Mucosa of stomach (tissue), 1 donor: ENCODE measurements at regions not wholly inside any gene's neighbourhood (a gene's known extent, or its start where the extent isn't known, plus 50 kb on each side); places are given as distances from the start of the nearest gene placed in this dataset.
A peak's percentile ranks its signal among the peaks of the same experiment; 100 is the strongest.
"Not testable (repeated sequence)": the region's sequence is repeated elsewhere in the genome, so short reads cannot be mapped to it uniquely, and the experiment has no call there.

ENCODE experiments used
- H3K27me3 ChIP-seq: one replicate; pipeline ENCODE4 v1.7.0; 2013; ENCODE audit warnings: mild to moderate bottlenecking, low read length; ENCODE audit not compliant: control insufficient read depth, insufficient read depth
- H3K36me3 ChIP-seq: one replicate; pipeline ENCODE4 v1.7.0; 2013; ENCODE audit warnings: low read length; ENCODE audit not compliant: control insufficient read depth, insufficient read depth
- H3K4me1 ChIP-seq: one replicate; pipeline ENCODE4 v1.7.0; 2013; ENCODE audit warnings: mild to moderate bottlenecking, low read length; ENCODE audit not compliant: control insufficient read depth, insufficient read depth
- H3K4me3 ChIP-seq: one replicate; pipeline ENCODE4 v1.7.0; 2013; ENCODE audit warnings: low read length
- H3K9ac ChIP-seq: one replicate; pipeline ENCODE4 v1.7.0; 2013; ENCODE audit warnings: mild to moderate bottlenecking, low read length, moderate library complexity
- H3K9me3 ChIP-seq: one replicate; pipeline ENCODE4 v1.7.0; 2013; ENCODE audit warnings: mild to moderate bottlenecking, low read length, moderate library complexity; ENCODE audit not compliant: control insufficient read depth
- donor health status: Pancreatic carcinoma.

DNA sequence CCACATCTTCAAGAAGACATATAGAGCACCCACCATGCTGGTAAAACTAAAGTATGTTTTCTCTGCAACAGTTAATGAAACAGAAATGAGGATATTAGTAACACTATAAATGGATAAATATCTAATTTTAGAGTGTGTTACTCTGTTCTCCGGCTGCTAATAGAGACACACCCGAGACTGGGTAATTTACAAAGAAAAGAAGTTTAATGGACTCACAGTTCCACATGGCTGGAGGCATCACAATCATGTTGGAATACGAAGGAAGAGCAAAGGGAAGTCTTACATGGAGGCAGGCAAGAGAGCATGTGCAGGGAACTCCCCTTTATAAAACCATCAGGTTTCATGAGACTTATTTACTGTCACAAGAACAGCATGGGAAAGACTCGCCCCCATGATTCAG, 287.2 kb downstream of the SRGAP2C start:
- Histone ChIP-seq H3K4me3 (no peak overlapping the region), H3K9me3 (no peaks in the 10 kb centered on the region), H3K4me1 (no peaks in the 10 kb centered on the region), H3K9ac (no peak overlapping the region), H3K27me3 (no peaks in the 10 kb centered on the region), H3K36me3 (no peaks in the 10 kb centered on the region)

GRCh38 chr1:121483234-121483633, 298.5 kb downstream of the SRGAP2C start:
- Histone ChIP-seq H3K9me3 (no peaks in the 10 kb centered on the region), H3K4me3 (no peak overlapping the region), H3K4me1 (no peaks in the 10 kb centered on the region)

GRCh38 chr1:121483961-121484424, 299.2 kb downstream of the SRGAP2C start:
- H3K4me3 ChIP-seq: no peak overlapping the region
- H3K9me3 ChIP-seq: no peaks in the 10 kb centered on the region
- no peaks in the 10 kb centered on the region for H3K36me3 ChIP-seq
- no peak overlapping the region for H3K9ac ChIP-seq
- H3K27me3 ChIP-seq: no peaks in the 10 kb centered on the region
- no peaks in the 10 kb centered on the region for H3K4me1 ChIP-seq

More at GRCh38 chr1:121483234-121483633, 298.5 kb downstream of the SRGAP2C start:
- Histone ChIP-seq H3K27me3 (no peaks in the 10 kb centered on the region), H3K9ac (no peak overlapping the region), H3K36me3 (no peaks in the 10 kb centered on the region)

DNA sequence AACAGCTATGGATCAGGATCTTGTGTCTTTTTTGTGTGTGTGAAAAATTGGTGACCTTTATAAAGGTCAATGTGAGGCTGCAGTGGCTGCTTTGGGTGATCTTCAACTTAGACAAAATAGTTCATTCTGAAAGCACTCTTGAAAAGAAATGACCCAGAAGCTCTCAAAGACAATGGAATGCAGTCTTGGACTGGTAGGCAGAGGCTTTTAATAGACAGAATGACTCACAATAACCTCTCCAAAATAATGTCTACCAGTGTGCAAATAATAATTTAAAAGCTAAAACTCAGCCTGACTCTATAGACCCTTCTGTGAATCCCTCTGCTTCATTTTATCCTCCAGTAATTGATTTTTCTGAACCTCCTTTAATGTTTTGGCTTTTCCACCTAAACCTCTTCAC, 310.0 kb downstream of the SRGAP2C start:
- H3K9ac ChIP-seq, H3K27me3 ChIP-seq, H3K4me3 ChIP-seq, H3K9me3 ChIP-seq, H3K36me3 ChIP-seq, H3K4me1 ChIP-seq: not testable (repeated sequence)

- not testable (repeated sequence) for H3K4me1 ChIP-seq, H3K27me3 ChIP-seq, H3K4me3 ChIP-seq, H3K9ac ChIP-seq, H3K36me3 ChIP-seq, H3K9me3 ChIP-seq
Observed at GRCh38 chr1:121511455-121511854, 326.7 kb downstream of the SRGAP2C start.

GRCh38 chr1:121511876-121512275, 327.1 kb downstream of the SRGAP2C start:
- not testable (repeated sequence) for H3K9me3 ChIP-seq, H3K9ac ChIP-seq, H3K4me3 ChIP-seq, H3K36me3 ChIP-seq, H3K4me1 ChIP-seq, H3K27me3 ChIP-seq

GRCh38 chr1:121515235-121515634, 330.5 kb downstream of the SRGAP2C start:
- no peak overlapping the region for H3K9ac ChIP-seq
- no peaks in the 10 kb centered on the region for H3K27me3 ChIP-seq
- H3K36me3 ChIP-seq: no peaks in the 10 kb centered on the region
- no peaks in the 10 kb centered on the region for H3K9me3 ChIP-seq
- no peaks in the 10 kb centered on the region for H3K4me1 ChIP-seq
- H3K4me3 ChIP-seq: no peak overlapping the region

DNA sequence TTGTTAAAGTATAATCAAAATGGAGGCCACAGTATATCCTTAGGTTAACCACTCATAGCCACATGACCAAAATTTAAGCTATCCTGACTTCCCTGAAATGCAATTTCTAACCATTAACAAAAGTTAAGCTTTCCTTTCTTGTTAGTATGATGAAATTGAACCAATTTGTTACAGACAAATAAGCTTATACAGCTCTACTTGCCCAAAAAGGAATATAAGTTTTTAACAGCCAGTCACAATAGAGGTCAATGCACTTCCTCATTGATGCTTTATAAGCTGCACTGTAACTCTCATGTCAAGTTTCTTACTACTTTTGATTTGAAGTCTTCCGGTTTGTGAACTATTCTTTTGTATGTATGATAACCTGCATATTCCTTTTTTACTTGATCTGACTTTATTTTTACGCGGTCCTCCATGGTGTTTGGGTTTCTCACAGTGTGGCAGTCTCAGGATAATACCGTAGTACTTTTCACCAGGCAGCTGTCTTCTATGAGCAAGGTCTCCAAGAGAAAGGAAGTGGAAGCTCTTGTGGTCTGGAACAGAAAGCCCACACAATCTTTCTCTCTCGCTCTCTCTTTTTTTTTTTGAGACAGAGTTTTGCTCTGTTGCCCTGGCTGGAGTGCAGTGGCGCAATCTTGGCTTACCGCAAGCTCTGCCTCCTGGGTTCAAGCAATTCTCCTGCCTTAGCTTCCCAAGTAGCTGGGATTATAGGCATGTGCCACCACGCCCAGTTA, 331.6 kb downstream of the SRGAP2C start:
- no peak overlapping the region for H3K4me3 ChIP-seq
- no peaks in the 10 kb centered on the region for H3K4me1 ChIP-seq
- no peaks in the 10 kb centered on the region for H3K36me3 ChIP-seq
- H3K9ac ChIP-seq: no peak overlapping the region
- H3K27me3 ChIP-seq: no peaks in the 10 kb centered on the region
- no peaks in the 10 kb centered on the region for H3K9me3 ChIP-seq

- no peaks in the 10 kb centered on the region for H3K27me3 ChIP-seq
Observed at GRCh38 chr1:121517586-121518230, 332.9 kb downstream of the SRGAP2C start.

DNA sequence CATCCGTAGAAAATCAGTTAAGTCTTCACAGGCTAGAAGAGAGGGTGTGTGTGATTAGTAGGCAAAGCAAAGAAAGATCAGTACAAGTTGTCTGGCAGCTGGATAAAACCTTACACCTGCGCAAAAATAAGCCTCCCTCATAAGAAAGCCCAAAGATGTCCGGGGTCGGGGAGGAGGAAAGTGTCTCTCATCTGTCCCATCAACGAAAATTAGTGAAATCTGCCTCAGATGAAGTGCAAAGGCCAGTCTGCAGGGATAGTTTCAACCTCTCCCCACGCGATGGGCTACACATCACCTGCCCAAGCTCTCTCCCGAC, 333.9 kb downstream of the SRGAP2C start:
- no peaks in the 10 kb centered on the region for H3K9me3 ChIP-seq
- no peaks in the 10 kb centered on the region for H3K27me3 ChIP-seq
- no peak overlapping the region for H3K4me3 ChIP-seq
- no peaks in the 10 kb centered on the region for H3K36me3 ChIP-seq
- H3K9ac ChIP-seq: no peak overlapping the region
- H3K4me1 ChIP-seq: no peaks in the 10 kb centered on the region

More at GRCh38 chr1:121517586-121518230, 332.9 kb downstream of the SRGAP2C start:
- no peak overlapping the region for H3K4me3 ChIP-seq
- no peaks in the 10 kb centered on the region for H3K36me3 ChIP-seq
- no peaks in the 10 kb centered on the region for H3K4me1 ChIP-seq
- H3K9ac ChIP-seq: no peak overlapping the region
- no peaks in the 10 kb centered on the region for H3K9me3 ChIP-seq

DNA sequence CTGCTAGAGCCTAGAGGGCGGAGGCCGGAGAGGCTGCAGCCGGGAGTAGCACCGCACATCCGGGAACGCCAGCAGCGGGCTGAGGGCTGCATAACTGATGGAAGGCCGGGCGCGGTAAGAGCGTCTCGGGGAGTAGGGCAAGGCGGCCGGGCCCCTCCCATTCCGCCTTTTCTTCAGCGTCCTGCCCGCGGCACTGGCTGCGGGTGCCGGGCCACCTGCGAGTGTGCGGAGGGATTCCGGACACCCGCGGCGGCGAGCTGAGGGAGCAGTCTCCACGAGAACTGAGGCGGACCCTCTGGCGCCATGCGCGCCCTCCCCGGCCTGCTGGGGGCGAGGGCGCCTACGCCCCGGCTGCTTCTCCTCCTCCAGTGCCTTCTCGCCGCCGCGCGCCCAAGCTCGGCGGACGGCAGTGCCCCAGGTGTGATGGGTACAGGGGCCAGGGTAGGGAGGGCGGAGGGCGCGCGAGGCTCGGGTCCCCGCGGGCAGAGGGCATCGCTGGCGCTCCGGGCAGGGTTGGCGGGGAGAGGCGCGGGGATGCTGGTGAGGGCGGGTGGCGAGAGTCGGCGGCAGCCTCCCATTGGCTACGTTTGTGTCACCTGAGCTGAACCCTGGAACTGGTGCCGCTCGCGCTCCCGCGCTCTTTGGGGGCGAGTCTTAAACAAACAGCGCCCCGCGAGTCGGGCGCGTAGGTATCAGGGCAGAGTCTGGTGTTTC, 334.4 kb downstream of the SRGAP2C start:
- no peaks in the 10 kb centered on the region for H3K27me3 ChIP-seq
- H3K4me3 ChIP-seq: no peak overlapping the region
- no peaks in the 10 kb centered on the region for H3K9me3 ChIP-seq
- H3K9ac ChIP-seq: peak overlapping the region; percentile 13
- H3K4me1 ChIP-seq: no peaks in the 10 kb centered on the region
- H3K36me3 ChIP-seq: no peaks in the 10 kb centered on the region

- not testable (repeated sequence) for H3K27me3 ChIP-seq, H3K4me1 ChIP-seq, H3K36me3 ChIP-seq, H3K9me3 ChIP-seq
- Histone ChIP-seq H3K9ac (peak overlapping the region; percentile 13), H3K4me3 (peak overlapping the region; percentile 4)
Observed at GRCh38 chr1:121519756-121520286, 335.0 kb downstream of the SRGAP2C start.
